GM18873 (cell line): ENCODE measurements at regions not wholly inside any gene's neighbourhood (a gene's known extent, or its start where the extent isn't known, plus 50 kb on each side); places are given as distances from the start of the nearest gene placed in this dataset.

Source experiments
- ATAC-seq: cut with Tn5 transposase; IDR thresholded peaks from one replicate; pipeline ENCODE4 v1.9.1; 2021; ENCODE audit warnings: mild to moderate bottlenecking, moderate library complexity, moderate number of reproducible peaks; ENCODE audit not compliant: unreplicated experiment, low FRiP score

- no peak for ATAC-seq
These were observed 54.8 kb downstream of the NOG start for GRCh38 chr17:56648321-56648720.

DNA sequence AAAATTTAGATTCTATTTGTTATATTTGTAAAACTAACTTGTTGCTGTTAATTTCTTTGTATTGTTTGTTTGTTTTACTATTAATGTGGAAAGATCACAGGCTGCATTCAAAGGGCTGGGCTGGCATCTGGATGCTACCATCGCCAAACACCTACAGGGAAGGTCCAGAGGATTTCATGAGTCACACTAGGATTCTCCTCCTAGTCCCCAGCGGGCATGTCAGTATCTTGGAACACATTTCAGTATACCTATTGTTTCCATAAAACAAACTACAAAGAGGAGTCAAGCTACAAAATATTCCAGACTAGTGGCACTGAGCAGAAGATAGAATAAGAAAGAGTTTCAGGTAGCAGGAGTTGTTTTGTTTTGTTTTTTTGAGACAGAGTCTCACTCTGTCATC lies 55.3 kb downstream of the NOG start:
- ATAC-seq = no peak

- ATAC-seq = no peak
These were observed 59.1 kb downstream of the NOG start for GRCh38 chr17:56652628-56653027.

- ATAC-seq = peak; percentile 89
These were observed 60.4 kb downstream of the NOG start for GRCh38 chr17:56653877-56654276.

- ATAC-seq = no peak
These were observed 63.3 kb downstream of the NOG start for GRCh38 chr17:56656701-56657327.

- no peak for ATAC-seq
These were observed 65.1 kb downstream of the NOG start for GRCh38 chr17:56658648-56659047.

GRCh38 chr17:56659622-56660021 lies 66.1 kb downstream of the NOG start:
- no peak for ATAC-seq

- no peak for ATAC-seq
These were observed 68.4 kb downstream of the NOG start for GRCh38 chr17:56661906-56662305.

DNA sequence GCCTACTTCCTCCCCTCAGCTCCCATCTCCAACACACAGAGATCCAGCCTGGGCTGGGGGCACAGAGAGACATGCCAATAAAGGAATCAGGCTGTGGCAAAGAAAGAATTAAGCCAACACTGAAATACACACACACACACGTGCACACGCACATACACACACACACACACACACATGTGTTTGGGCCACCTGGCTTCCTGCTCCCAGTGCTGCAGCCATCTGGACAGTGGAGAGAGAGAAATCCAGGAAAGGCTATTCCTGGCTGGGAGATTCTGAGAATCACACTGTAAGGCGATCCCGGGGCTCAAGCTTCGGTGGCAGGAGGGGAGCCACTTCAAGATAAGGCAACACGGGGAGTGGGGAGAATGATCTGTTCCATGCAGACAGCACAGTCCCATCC lies 72.4 kb downstream of the NOG start:
- ATAC-seq = no peak

- ATAC-seq = no peak
These were observed 74.5 kb downstream of the NOG start for GRCh38 chr17:56667925-56668458.

GRCh38 chr17:56672195-56672594 lies 78.7 kb downstream of the NOG start:
- no peak for ATAC-seq

GRCh38 chr17:56674401-56674925 lies 81.0 kb downstream of the NOG start:
- ATAC-seq = no peak

DNA sequence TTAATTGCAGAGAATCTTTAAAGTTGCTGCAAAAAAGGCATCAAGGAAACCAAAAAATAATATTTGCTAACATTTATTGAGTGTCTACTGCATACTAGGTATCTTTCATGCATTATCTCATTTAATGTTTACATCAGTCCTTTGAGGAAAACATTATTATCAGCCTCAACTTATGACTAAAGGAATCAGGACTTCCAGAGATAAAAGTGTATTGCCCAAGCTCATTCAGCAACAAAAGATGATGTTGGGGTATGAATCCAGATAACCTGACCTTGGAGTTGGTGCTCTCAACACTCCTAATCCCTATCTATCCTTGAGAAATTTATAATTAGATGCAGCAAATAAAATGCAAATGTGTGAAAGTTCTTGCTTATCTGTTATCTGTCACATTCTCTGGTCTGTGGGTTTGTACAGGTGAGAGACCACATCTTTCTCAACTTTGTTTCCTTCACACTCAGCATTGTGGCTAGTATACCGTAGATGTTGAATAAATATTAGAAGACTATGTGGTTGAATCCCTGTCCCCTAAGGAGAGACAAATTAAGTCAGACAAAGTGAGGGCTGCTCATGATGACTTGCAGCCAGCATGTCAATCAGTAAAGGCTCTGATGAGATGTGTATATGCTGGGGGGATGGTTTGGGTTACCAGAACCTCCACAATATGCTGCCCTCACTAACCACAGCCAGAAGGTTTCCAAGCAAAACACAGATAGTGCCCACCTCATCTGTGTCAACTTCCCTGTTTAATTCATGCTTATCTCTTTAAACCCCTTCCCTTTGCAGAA lies 82.6 kb downstream of the NOG start:
- no peak for ATAC-seq

DNA sequence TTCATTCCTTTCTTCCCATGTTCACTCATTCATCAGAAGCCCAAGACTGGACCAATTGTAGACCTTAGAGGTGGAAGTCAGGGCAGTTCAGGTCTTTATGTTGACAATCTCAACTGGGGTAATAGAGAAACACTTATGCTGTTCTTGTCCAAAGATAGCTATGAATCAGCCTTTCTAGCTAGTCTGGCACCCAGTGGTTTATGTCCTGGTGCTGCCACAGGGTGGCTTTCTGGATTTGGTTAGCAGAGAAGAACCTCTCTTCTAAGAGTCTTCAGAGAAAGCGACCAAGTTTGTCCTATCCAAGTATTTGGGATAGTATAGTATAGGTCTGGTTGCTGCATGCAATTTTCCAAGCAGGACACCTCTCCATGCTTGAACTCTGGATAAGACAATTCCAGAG lies 83.3 kb downstream of the NOG start:
- ATAC-seq = no peak

DNA sequence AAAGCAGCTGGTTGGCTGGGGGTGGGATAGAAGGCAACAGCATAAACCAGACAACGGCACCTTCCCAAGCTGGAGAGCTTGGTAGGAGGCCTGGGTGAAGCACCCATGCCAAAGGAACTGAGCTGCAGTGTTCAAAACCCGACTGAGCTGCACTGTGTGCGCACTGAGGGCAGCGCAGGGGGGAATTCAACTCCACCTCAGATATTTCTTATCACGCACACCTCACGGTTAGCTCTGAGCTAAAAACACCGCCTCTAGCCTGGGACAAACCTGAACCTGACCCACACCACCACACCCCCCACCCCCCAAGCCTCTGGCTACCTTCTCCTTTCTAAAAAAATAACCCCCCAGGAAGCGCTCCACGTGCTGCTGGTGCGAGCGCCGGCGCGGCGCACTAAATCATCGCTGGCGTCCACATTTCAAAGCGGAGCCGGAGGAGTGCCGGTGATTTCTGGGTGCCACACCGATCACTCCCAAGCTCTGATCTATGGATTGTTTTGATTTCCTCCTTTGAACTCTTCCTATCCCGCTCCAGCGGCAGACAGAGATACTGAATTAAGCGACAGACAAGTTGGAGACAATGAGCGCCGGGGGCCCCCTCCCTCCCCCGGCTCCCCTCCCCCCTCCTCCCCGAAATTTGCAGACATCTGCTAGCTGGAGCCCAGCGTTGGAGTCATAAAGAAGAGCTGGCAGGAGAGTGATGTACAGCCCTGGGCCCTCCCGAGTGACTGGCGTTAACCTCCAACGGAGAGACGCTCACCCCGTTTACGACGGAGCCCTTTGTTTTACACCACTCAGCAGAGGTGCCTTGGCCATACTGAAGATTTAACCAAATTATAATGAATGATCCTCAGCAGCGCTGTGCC lies 85.0 kb downstream of the NOG start:
- no peak for ATAC-seq

GRCh38 chr17:56679115-56679776 lies 85.7 kb downstream of the NOG start:
- no peak for ATAC-seq

DNA sequence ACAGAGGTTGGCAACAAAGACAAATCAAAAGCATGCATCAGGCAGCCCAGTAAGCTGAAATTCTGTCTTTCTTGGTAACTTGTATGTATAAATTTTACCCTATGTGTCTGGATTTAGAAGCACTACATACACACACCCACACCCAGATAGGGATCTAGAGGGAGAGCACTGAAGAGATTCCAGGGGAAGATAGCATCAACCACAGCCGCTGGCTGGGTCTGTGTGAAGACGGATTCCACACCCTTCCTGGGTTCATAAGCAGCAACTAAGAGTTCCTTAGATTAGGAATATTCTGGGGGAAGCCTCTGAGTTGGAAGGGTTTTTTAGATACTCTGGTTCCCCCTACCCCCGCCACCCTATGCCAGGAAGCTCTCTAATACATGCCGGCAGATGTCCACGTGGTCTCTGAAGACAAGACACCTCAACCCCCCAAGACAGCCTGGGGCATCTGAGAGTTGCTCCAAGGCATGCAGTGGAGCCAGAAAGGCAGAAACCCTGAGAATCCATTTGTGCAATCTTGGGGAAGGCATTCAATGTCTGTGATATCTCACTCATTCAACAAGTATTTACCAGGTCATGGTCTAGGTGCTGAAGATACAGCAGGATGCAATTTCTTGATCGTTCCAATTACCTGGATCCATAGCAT lies 86.4 kb downstream of the NOG start:
- no peak for ATAC-seq

- ATAC-seq = no peak
These were observed 87.2 kb downstream of the NOG start for GRCh38 chr17:56680676-56681075.

DNA sequence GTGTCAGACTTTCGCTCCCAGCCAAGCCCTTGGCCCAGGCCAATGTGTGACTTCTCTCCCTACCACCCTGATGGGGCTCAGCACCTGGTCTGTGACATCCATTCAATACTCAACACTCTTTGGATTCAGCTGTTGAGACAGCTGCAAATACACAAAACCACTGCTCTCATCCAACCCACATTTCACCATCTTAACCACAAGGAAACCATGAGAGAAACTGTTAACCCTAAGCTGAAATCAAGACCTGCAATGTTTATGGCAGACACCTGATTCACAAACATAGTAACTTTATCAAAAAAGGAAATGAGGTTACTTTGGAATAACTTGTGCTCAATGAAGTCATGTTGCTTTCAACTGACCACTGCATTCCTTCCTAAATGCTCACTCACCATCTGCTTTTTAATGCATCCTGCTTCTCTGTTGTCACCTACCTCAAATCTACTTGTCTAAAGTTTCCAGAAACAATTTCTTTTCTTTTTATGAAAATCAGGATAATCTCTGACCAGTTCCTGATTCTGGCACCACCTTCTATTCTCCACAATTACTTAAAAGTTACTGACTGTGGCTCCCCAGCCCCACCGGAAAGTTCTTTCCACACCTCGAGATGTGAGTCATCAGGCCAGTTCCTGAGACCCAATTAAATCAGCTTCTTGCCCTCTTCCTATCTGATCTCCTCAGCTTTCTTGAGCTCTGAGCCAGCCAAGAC lies 88.2 kb downstream of the NOG start:
- ATAC-seq = no peak
